Prostate gland (tissue), 2 donors: ENCODE measurements at regions not wholly inside any gene's neighbourhood (a gene's known extent, or its start where the extent isn't known, plus 50 kb on each side); places are given as distances from the start of the nearest gene placed in this dataset.

Experiments used
- POLR2A ChIP-seq: fragments of 450-650 bp; IDR thresholded peaks from one replicate; pipeline ENCODE4 v1.6.1; 2016; ENCODE audit warnings: antibody characterized with exemption, mild to moderate bottlenecking
- POLR2AphosphoS5 ChIP-seq: sonication (generic); formaldehyde crosslinking; IDR thresholded peaks from one replicate; pipeline ENCODE4 v1.6.1; 2017; ENCODE audit warnings: antibody characterized with exemption
- TF ChIP-seq, protein P1 (sequence below), 4 experiments: fragments of 200-600 bp in 2 of 4; fragments of 450-650 bp in 2 of 4; sonication (generic) in 2 of 4; IDR thresholded peaks; 1 replicate in 3 of 4; 2 replicates in 1 of 4; pipeline ENCODE4 v1.5.1; 2016 to 2019; ENCODE audit warnings: antibody characterized with exemption in 4 of 4, mild to moderate bottlenecking in 2 of 4, moderate library complexity in 2 of 4

DNA sequence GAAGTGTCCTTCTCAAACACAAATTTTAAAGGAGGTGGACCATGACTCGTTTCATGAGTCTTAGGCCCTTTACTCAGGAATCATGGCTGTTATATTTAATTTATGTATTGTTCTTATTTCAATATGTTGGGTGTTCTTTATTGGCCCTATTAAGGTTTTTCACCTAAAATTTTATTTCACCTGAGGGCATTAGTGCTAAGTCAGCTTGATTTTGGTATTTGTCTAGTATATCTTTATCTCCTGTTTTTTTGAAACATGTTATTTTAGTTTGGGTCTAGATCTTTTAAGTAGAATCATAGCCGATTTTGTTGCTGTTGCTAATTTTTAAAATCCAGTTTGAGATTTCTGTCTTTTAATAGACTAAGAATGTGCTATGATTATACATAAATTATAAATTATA lies 430.4 kb downstream of the RPS6KC1 start:
- TF ChIP-seq POLR2AphosphoS5 (no peak), POLR2A (no peak)
- TF ChIP-seq, protein P1, sequence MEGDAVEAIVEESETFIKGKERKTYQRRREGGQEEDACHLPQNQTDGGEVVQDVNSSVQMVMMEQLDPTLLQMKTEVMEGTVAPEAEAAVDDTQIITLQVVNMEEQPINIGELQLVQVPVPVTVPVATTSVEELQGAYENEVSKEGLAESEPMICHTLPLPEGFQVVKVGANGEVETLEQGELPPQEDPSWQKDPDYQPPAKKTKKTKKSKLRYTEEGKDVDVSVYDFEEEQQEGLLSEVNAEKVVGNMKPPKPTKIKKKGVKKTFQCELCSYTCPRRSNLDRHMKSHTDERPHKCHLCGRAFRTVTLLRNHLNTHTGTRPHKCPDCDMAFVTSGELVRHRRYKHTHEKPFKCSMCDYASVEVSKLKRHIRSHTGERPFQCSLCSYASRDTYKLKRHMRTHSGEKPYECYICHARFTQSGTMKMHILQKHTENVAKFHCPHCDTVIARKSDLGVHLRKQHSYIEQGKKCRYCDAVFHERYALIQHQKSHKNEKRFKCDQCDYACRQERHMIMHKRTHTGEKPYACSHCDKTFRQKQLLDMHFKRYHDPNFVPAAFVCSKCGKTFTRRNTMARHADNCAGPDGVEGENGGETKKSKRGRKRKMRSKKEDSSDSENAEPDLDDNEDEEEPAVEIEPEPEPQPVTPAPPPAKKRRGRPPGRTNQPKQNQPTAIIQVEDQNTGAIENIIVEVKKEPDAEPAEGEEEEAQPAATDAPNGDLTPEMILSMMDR (IDR thresholded peaks at IDR 0.05) = no peak
